T-helper 2 cell treated with Interferon-gamma antibody and Interleukin-4, amounts not matched to agents 100 ng/mL and 5 ng/mL, for 36 hours (primary cell): ENCODE measurements at regions not wholly inside any gene's neighbourhood (a gene's known extent, or its start where the extent isn't known, plus 50 kb on each side); places are given as distances from the start of the nearest gene placed in this dataset.
"Not testable (repeated sequence)": the region's sequence is repeated elsewhere in the genome, so short reads cannot be mapped to it uniquely, and the experiment has no call there.

Experiments
- intact Hi-C: fragments of 100-400 bp; cut with micrococcal nuclease; formaldehyde crosslinking; loops from one replicate; pipeline ENCODE4 v1.15.1; 2023

DNA sequence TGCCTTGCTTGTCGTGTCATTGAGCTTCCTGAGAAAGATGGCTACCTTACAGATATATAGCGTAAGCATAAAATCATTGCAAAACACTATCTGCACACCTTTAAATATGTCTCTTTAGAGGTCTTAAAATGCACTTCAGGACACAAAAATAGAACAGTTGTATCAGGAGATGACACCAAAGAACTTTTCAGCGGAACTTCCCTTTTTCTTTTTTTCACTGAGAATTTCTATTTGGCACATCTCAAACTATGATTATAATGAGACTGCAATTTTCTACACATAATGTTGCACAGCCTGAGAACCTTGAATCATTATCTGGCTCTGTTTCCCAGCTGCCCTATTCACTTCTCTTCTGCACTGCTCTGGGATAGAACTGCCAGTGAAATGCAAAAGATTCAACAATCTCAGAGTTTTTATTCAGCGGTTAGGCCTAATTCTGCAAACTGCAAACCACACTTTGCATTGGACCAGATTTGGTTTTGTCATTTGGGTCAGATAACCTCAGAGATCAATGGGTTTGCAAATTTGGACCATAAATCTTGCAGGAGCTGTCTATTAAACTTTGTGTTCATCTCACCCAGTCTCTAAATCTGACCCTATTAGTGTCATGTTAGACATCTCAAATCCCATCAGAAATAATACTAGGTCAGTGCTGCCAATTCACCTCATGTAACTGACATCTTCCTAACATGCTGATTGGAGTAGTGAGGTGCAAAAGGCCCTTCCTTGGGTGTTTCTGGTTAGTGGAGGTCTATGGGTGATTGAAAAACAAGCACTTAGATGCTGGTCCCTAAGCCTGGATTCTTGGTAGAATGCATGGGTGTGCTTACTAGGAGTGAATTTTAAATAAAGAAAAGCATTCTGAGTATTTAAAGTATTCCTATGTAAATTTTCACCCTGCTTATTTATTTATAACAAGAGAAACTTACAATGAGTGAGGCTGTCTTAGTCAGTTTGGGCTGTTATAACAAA is 382.7 kb downstream of the UTRN start:
- intact Hi-C loops, result no loop called here

GRCh38 chr6:144670259-144670658 is 385.1 kb downstream of the UTRN start:
- intact Hi-C loops, result loop anchor here (5.0 kb wide), 1 partner anchor 88 kb away; no protein-coding TSS in a partner anchor

DNA sequence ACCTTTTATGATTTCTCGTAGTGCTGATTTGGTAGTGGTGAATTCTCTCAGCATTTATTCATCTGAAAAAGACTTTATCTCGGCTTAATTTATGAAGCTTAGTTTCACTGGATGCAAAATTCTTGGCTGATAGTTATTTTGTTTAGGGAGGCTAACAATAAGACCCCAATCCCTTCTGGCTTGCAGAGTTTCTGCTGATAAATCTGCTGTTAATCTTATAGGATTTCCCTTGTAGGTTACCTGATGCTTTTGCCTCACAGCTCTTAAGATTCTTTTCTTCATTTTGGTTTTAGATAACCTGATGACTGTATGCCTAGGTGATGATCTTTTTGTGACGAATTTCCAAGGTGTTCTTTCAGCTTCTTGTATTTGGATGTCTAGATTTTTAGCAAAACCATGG is 388.7 kb downstream of the UTRN start:
- intact Hi-C loops, result loop anchor here (5.0 kb wide), 1 partner anchor 92 kb away; no protein-coding TSS in a partner anchor

GRCh38 chr6:144675231-144675861 is 390.2 kb downstream of the UTRN start:
- intact Hi-C loops, result no loop called here

GRCh38 chr6:144676310-144676709 is 391.2 kb downstream of the UTRN start:
- intact Hi-C loops, result not testable (repeated sequence)

DNA sequence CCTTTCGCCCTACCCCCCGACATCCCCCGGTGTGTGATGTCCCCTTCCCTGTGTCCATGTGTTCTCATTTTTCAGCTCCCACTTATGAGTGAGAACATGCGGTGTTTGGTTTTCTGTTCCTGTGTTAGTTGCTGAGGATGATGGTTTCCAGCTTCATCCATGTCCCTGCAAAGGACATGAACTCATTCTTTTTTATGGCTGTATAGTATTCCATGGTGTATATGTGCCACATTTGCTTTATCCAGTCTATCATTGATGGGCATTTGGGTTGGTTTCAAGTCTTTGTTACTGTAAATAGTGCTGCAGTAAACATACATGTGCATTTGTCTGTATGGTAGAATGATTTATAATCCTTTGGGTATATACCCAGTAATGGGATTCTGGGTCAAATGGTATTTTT is 392.1 kb downstream of the UTRN start:
- intact Hi-C loops, result not testable (repeated sequence)

GRCh38 chr6:144678844-144679243 is 393.7 kb downstream of the UTRN start:
- intact Hi-C loops, result no loop called here

GRCh38 chr6:144681334-144681733 is 396.2 kb downstream of the UTRN start:
- intact Hi-C loops, result no loop called here

- intact Hi-C loops, result no loop called here
These were observed 398.3 kb downstream of the UTRN start for GRCh38 chr6:144683216-144684070.

DNA sequence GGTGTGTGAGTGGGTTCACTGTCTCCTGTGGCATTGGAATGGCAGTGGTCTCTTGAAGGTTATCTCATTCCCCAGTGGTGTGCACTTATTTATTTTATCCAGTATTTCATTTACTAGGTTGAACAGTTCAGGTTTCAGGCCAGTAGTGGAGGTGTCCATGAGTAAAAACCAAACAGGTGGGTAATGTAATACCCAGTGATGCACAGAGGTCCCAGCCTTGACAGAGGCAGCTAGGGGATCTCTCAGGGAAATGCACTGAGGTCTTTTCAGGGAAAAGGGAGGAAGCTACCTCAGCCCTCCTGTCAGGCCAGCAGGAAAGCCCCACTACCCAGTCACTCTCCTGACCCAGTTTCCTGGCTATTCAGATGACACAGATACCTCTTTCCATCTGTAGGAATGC is 403.6 kb downstream of the UTRN start:
- intact Hi-C loops, result no loop called here

- intact Hi-C loops, result no loop called here
These were observed 404.4 kb downstream of the UTRN start for GRCh38 chr6:144689503-144690040.

- intact Hi-C loops, result no loop called here
These were observed 405.0 kb downstream of the UTRN start for GRCh38 chr6:144690133-144690532.

DNA sequence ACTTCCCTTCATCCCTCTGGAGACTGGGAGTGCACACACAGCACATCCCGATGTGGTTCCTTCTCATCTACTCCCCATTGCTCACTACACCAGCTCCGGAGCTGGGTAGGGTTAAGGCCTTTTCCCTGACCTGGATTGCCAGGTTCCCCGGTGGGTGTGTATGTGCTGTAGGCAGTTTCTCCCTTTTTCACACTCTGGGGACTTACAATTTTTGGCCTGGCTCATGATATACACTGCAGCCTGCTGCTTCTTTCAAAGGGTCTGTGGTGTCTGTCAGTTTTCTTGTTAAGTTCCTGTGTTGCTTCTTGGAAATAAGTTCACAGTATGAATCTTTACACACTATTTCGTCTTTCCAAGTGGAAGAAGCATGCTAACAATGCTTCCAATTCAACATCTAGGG is 405.5 kb downstream of the UTRN start:
- intact Hi-C loops, result no loop called here

DNA sequence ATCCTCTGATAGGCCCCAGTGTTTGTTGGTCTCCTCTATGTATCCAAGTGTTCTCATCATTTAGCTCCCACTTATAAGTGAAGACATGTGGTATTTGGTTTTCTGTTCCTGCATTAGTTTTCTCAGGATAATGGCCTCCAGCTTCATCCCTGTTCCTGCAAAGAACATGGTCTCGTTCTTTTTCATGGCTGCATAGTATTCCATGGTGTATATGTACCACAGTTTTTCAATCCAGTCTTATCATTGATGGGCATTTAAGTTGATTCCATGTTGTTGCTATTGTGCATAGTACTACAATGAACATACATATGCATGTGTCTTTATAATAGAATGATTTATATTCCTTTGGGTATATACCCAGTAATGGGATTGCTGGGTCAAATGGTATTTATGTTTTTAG is 406.9 kb downstream of the UTRN start:
- intact Hi-C loops, result not testable (repeated sequence)

GRCh38 chr6:144695858-144696533 is 410.9 kb downstream of the UTRN start:
- intact Hi-C loops, result no loop called here

- intact Hi-C loops, result no loop called here
These were observed 411.7 kb downstream of the UTRN start for GRCh38 chr6:144696610-144697368.

GRCh38 chr6:144697369-144697760 is 412.2 kb downstream of the UTRN start:
- intact Hi-C loops, result no loop called here

DNA sequence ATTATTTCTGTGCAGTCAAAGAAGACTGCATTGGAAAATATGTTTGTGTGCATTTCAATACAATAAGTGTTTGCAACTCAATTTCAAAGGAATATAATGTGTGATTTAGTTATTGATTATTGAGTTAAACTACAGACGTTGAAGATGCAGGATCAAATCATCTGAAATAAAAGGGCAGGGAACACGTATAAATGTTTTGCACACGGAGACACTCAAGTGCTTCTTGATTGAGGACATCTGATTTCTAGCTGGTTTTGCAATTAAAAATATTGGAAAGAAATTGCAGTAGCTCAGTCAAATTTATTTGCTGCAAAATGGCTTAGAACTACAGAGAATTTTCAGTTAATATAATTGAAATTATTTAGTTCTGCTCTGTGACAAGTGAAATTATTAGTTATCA is 412.7 kb downstream of the UTRN start:
- intact Hi-C loops, result no loop called here

GRCh38 chr6:144702781-144703180 is 417.6 kb downstream of the UTRN start:
- intact Hi-C loops, result no loop called here

DNA sequence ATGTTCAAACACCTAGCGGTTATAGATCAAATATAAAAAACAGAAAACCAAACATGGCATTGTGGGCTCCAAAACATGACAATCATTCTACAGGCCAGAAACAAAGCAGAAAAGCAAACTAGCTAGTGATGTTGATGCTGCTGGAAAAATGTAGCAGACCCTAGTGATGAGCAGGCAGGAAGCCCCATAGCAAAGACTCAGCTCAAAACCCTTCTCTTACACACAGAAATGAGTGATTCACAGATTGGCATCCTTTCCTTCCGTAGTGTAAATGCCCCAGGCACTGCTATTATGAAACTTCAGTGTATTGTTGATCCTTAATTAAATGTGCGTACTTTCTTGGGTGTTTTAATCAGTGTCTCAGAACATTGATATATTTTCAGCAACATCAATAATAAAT is 425.1 kb downstream of the UTRN start:
- intact Hi-C loops, result no loop called here
